ENCODE measurements at regions not wholly inside any gene's neighbourhood (a gene's known extent, or its start where the extent isn't known, plus 50 kb on each side); places are given as distances from the start of the nearest gene placed in this dataset.
A peak's percentile ranks its signal among the peaks of the same experiment; 100 is the strongest.

DNA sequence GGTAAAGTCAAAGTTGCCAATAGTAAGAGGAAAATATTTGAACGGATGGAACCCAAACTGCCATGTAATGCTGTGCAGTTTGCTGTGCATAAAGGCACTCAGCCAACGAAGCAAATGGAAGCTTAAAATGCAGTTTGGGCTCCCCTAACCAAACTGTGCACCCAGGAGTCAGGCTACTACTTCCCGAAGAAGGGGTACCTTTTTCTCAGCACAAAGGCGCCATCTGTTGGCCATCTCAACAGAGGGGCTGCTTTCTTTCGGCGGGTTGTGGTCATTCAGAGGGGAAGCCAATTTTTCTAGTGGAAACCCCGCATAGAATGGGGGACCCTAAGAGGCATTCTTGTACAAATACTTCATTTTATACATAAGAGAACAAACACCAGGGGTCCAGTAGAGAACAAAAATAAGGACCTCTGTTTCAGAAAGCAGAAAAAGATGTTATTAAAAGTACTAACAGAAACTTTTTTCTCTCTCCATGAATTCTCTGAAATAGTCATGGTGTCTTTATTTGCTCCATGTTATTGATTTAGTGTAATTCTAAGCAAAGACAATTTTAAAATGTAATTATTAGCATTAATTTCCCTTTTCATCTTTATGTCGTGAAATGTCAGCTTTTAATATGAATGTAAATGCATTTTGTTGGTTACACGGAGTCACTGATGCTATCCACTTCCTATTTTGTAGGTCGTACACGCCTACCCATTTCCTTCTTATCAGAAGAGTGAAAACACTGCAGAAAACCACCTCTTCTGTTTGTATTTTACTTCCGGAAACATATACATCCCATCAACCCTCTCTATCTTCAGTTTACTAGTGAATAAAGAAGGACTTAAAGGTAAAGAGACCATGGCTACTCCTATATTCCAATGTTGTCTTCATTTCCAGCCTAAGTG, 453.3 kb downstream of the KCNJ2 start:
- TF ChIP-seq, protein P1, sequence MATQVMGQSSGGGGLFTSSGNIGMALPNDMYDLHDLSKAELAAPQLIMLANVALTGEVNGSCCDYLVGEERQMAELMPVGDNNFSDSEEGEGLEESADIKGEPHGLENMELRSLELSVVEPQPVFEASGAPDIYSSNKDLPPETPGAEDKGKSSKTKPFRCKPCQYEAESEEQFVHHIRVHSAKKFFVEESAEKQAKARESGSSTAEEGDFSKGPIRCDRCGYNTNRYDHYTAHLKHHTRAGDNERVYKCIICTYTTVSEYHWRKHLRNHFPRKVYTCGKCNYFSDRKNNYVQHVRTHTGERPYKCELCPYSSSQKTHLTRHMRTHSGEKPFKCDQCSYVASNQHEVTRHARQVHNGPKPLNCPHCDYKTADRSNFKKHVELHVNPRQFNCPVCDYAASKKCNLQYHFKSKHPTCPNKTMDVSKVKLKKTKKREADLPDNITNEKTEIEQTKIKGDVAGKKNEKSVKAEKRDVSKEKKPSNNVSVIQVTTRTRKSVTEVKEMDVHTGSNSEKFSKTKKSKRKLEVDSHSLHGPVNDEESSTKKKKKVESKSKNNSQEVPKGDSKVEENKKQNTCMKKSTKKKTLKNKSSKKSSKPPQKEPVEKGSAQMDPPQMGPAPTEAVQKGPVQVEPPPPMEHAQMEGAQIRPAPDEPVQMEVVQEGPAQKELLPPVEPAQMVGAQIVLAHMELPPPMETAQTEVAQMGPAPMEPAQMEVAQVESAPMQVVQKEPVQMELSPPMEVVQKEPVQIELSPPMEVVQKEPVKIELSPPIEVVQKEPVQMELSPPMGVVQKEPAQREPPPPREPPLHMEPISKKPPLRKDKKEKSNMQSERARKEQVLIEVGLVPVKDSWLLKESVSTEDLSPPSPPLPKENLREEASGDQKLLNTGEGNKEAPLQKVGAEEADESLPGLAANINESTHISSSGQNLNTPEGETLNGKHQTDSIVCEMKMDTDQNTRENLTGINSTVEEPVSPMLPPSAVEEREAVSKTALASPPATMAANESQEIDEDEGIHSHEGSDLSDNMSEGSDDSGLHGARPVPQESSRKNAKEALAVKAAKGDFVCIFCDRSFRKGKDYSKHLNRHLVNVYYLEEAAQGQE (IDR thresholded peaks at IDR 0.05; ENCODE audit: insufficient replicate concordance, low read depth) = no peak
- TF ChIP-seq SPI1 (IDR thresholded peaks at IDR 0.05; ENCODE audit: borderline replicate concordance, low read depth) = peak; percentile 84
- no peak overlapping the region for H3K27ac ChIP-seq (replicated peaks)
- no peaks in the 10 kb centered on the region for H3K27me3 ChIP-seq (ENCODE audit: insufficient read depth, poor library complexity, severe bottlenecking)
- peak in 1 of 2 experiments; percentile 49 for DNase-seq (ENCODE audit: low read depth in 1 of 2, low spot score in 1 of 2)
- H3K4me3 ChIP-seq (replicated peaks; ENCODE audit: insufficient read depth, low read length) = no peak overlapping the region

DNA sequence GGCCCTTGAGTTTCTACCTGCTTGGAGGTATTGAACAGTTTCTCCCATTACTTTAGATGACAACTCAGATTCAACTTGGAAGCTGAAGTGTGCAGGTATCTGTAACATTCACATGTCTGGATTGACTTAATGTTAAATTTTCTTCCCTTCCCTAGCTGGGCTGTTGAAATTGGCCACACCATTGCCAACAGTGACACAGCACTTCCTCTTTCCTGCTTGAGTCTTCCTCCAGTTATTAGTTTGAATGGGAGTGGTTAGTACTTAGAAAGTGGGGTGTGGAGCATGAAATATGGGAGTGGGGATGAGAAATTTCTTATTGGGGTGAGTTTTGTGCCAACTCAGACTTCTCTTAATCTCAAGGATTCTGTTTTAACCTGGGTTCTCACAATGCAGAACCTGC, 454.9 kb downstream of the KCNJ2 start:
- Histone ChIP-seq H3K27ac (replicated peaks) (no peak overlapping the region), H3K27me3 (ENCODE audit: insufficient read depth, poor library complexity, severe bottlenecking) (no peaks in the 10 kb centered on the region), H3K4me3 (replicated peaks; ENCODE audit: insufficient read depth, low read length) (no peak overlapping the region)
- TF ChIP-seq SPI1 (IDR thresholded peaks at IDR 0.05; ENCODE audit: borderline replicate concordance, low read depth) (peak; percentile 98), GABPA (IDR thresholded peaks at IDR 0.05; ENCODE audit: low read depth) (no peak), POLR2AphosphoS5 (IDR thresholded peaks at IDR 0.05; ENCODE audit: low read depth) (no peak)
- TF ChIP-seq, protein P1 (IDR thresholded peaks at IDR 0.05; ENCODE audit: insufficient replicate concordance, low read depth) = no peak
- TF ChIP-seq, protein P2, sequence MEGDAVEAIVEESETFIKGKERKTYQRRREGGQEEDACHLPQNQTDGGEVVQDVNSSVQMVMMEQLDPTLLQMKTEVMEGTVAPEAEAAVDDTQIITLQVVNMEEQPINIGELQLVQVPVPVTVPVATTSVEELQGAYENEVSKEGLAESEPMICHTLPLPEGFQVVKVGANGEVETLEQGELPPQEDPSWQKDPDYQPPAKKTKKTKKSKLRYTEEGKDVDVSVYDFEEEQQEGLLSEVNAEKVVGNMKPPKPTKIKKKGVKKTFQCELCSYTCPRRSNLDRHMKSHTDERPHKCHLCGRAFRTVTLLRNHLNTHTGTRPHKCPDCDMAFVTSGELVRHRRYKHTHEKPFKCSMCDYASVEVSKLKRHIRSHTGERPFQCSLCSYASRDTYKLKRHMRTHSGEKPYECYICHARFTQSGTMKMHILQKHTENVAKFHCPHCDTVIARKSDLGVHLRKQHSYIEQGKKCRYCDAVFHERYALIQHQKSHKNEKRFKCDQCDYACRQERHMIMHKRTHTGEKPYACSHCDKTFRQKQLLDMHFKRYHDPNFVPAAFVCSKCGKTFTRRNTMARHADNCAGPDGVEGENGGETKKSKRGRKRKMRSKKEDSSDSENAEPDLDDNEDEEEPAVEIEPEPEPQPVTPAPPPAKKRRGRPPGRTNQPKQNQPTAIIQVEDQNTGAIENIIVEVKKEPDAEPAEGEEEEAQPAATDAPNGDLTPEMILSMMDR (IDR thresholded peaks at IDR 0.05; ENCODE audit: insufficient read depth, low read length) = no peak
- DNase-seq (ENCODE audit: low read depth in 1 of 2, low spot score in 1 of 2) = peak; percentile 18 to 63

DNA sequence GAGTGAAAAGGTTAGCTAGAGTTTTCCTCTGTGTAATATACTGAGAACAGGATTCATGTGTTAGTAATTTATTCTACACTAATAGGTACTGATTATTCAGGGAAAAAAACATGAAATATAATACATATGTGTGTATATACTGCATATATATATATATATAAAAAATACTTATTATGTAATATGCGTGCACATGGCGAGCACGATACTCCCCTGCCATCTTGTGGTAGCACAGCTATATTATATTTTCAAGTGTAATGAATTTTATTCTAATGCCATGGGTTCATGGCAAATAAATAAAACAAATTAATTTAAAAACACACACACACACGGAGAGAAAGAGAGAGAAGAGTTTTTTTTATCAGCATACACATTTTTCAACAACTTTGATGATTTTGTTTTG, 460.6 kb downstream of the KCNJ2 start:
- no peak overlapping the region for H3K4me3 ChIP-seq (replicated peaks; ENCODE audit: insufficient read depth, low read length)

More for the DNA sequence above, 460.6 kb downstream of the KCNJ2 start:
- no peak for DNase-seq (ENCODE audit: low read depth in 1 of 2, low spot score in 1 of 2)
- TF ChIP-seq GABPA (IDR thresholded peaks at IDR 0.05; ENCODE audit: low read depth) = no peak
- TF ChIP-seq, protein P1 (IDR thresholded peaks at IDR 0.05; ENCODE audit: insufficient replicate concordance, low read depth) = no peak
- no peak for TF ChIP-seq POLR2AphosphoS5 (IDR thresholded peaks at IDR 0.05; ENCODE audit: low read depth)
- TF ChIP-seq SPI1 (IDR thresholded peaks at IDR 0.05; ENCODE audit: borderline replicate concordance, low read depth) = no peak
- TF ChIP-seq, protein P2 (IDR thresholded peaks at IDR 0.05; ENCODE audit: insufficient read depth, low read length) = no peak
- Histone ChIP-seq H3K27me3 (ENCODE audit: insufficient read depth, poor library complexity, severe bottlenecking) (peaks cover 3% of the 10 kb centered on the region), H3K27ac (replicated peaks) (no peak overlapping the region)

Measured in HL-60 (cell line).